ENCODE measurements at regions not wholly inside any gene's neighbourhood (a gene's known extent, or its start where the extent isn't known, plus 50 kb on each side); places are given as distances from the start of the nearest gene placed in this dataset.

- no peak overlapping the region for H3K4me3 ChIP-seq (ENCODE audit: low read depth in 1 of 5, low read length in 5 of 5)
- H3K4me1 ChIP-seq (ENCODE audit: control insufficient read depth in 5 of 5, insufficient read depth in 5 of 5, low read length in 5 of 5), result no peaks in the 10 kb centered on the region
- H3K36me3 ChIP-seq (ENCODE audit: control insufficient read depth in 5 of 5, insufficient read depth in 5 of 5, low read length in 5 of 5), result no peaks in the 10 kb centered on the region
- H3K27me3 ChIP-seq (ENCODE audit: control insufficient read depth in 5 of 5, insufficient read depth in 4 of 5, low read length in 5 of 5), result peaks cover 0 to under 1% (median 0%) of the 10 kb centered on the region in 5 donors
- no peaks in the 10 kb centered on the region for H3K9me3 ChIP-seq (ENCODE audit: control insufficient read depth in 5 of 5, low read length in 5 of 5)
- no peak overlapping the region for H3K9ac ChIP-seq (ENCODE audit: low read length in 5 of 5)
- no peak overlapping the region for H3K27ac ChIP-seq (ENCODE audit: low read depth, low read length)
Measured at GRCh38 chr11:29312812-29313211, 704.0 kb downstream of the KCNA4 start.

DNA sequence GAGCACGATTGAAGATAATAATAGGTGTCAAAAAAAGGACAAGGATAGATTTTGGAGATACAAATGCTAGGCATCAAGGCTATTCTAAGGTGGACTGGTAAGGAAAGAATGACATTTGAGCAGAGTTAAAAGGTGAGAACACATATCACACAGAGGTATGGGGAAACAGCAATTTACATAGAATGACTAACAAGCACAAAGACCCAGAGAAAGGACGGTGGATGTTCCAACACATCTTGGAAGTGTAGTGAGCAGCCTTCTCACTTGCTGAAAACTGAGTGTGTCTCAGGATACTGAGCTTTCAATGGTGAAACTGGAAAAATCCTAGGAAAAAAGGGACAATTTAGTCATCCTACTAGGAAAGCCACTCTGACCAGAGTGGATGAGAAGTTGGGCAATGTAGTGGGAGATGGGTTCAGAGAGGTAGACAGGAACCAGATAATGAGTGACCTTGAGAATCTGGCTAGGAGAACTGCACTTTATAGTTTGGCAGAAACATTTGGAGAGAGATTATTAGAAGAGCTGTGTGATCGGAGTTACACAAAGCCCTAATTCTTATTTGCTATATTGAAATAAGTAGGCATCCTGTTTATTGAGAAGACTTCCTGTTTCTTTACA, 706.0 kb downstream of the KCNA4 start:
- no peak overlapping the region for H3K4me3 ChIP-seq (ENCODE audit: low read depth in 1 of 5, low read length in 5 of 5)
- no peak overlapping the region for H3K27ac ChIP-seq (ENCODE audit: low read depth, low read length)
- no peaks in the 10 kb centered on the region for H3K4me1 ChIP-seq (ENCODE audit: control insufficient read depth in 5 of 5, insufficient read depth in 5 of 5, low read length in 5 of 5)
- H3K9ac ChIP-seq (ENCODE audit: low read length in 5 of 5), result no peak overlapping the region
- no peaks in the 10 kb centered on the region for H3K36me3 ChIP-seq (ENCODE audit: control insufficient read depth in 5 of 5, insufficient read depth in 5 of 5, low read length in 5 of 5)
- H3K9me3 ChIP-seq (ENCODE audit: control insufficient read depth in 5 of 5, low read length in 5 of 5), result no peaks in the 10 kb centered on the region
- peaks cover 0 to 4% (median 0%) of the 10 kb centered on the region in 5 donors for H3K27me3 ChIP-seq (ENCODE audit: control insufficient read depth in 5 of 5, insufficient read depth in 4 of 5, low read length in 5 of 5)

DNA sequence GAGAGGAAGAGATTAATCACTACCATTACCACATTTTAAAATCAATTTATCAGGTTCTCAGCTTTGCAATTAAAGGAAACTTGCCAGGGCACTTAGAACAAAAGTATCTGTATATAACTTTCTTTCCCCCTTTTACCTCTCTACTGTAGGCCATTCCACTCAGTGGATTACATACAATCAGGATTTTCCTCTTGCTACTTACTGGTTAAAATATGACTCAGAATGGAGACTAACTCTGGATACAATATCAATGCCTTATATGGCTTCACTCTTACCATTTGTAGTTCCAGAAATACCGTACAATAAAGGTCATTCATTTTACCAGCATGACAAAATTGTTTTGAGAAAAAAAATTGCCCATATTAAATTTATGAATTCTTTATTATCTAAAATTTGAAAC, 706.8 kb downstream of the KCNA4 start:
- no peaks in the 10 kb centered on the region for H3K4me1 ChIP-seq (ENCODE audit: control insufficient read depth in 5 of 5, insufficient read depth in 5 of 5, low read length in 5 of 5)
- H3K9me3 ChIP-seq (ENCODE audit: control insufficient read depth in 5 of 5, low read length in 5 of 5), result no peaks in the 10 kb centered on the region
- no peaks in the 10 kb centered on the region for H3K36me3 ChIP-seq (ENCODE audit: control insufficient read depth in 5 of 5, insufficient read depth in 5 of 5, low read length in 5 of 5)
- peaks cover 0 to 4% (median 0%) of the 10 kb centered on the region in 5 donors for H3K27me3 ChIP-seq (ENCODE audit: control insufficient read depth in 5 of 5, insufficient read depth in 4 of 5, low read length in 5 of 5)
- H3K27ac ChIP-seq (ENCODE audit: low read depth, low read length), result no peak overlapping the region
- H3K9ac ChIP-seq (ENCODE audit: low read length in 5 of 5), result no peak overlapping the region
- no peak overlapping the region for H3K4me3 ChIP-seq (ENCODE audit: low read depth in 1 of 5, low read length in 5 of 5)

DNA sequence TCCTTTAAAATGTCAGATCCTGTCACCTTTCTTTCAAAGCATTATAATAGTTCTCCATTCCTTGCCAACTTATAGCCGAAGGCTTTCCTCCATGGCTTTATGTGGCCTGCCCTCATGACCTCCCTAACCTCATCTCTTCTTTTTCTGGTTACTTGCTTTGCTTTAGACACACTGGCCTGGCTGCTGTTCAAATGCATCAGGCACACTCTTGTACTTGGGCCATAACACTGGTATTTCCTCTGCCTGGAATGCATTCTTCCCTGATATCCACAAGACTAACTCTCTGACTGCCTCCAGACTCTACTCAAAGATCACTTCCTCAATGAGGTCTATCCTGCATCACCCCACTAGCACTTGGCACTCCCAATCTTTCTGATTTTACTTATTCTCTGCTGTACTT, 710.3 kb downstream of the KCNA4 start:
- peaks cover 0 to 4% (median 0%) of the 10 kb centered on the region in 5 donors for H3K27me3 ChIP-seq (ENCODE audit: control insufficient read depth in 5 of 5, insufficient read depth in 4 of 5, low read length in 5 of 5)
- no peaks in the 10 kb centered on the region for H3K36me3 ChIP-seq (ENCODE audit: control insufficient read depth in 5 of 5, insufficient read depth in 5 of 5, low read length in 5 of 5)
- H3K27ac ChIP-seq (ENCODE audit: low read depth, low read length), result no peak overlapping the region
- no peak overlapping the region for H3K9ac ChIP-seq (ENCODE audit: low read length in 5 of 5)
- no peaks in the 10 kb centered on the region for H3K4me1 ChIP-seq (ENCODE audit: control insufficient read depth in 5 of 5, insufficient read depth in 5 of 5, low read length in 5 of 5)
- no peak overlapping the region for H3K4me3 ChIP-seq (ENCODE audit: low read depth in 1 of 5, low read length in 5 of 5)
- H3K9me3 ChIP-seq (ENCODE audit: control insufficient read depth in 5 of 5, low read length in 5 of 5), result no peaks in the 10 kb centered on the region

DNA sequence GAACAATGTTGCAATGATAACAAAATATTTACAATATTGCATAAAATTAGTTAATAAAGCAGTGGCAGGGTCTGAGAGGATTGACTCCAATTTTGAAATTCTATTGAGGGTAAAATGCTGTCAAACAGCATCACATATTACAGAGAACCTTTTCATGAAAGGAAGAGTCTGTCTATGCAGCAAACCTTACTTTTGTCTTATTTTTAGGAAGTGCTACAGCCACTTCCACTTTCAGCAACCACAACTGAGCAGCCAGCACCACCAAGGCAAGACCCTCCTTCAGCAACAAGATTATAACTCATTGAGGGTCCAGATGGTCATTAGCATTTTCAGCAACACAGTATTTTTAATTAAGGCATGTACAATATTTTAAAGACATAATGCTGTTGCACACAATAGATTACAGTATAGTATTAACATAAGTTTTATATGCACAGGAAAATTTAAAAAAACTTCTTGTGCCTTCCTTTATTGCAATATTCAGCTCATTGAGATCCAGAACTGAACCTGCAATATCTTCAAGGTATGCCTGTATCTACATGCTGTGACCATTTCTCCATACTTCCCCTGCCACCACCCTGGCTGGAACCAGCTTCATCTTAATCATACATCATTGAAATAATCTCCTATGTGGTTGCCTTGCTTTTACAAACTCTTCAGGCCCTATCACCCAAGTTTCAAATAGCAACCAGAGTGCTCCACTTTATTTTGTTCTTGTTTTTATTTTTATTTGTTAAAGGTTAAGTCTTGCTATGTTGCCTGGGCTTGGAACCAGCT, 711.2 kb downstream of the KCNA4 start:
- no peaks in the 10 kb centered on the region for H3K9me3 ChIP-seq (ENCODE audit: control insufficient read depth in 5 of 5, low read length in 5 of 5)
- H3K27me3 ChIP-seq (ENCODE audit: control insufficient read depth in 5 of 5, insufficient read depth in 4 of 5, low read length in 5 of 5), result peaks cover 0 to 4% (median 0%) of the 10 kb centered on the region in 5 donors
- no peak overlapping the region for H3K4me3 ChIP-seq (ENCODE audit: low read depth in 1 of 5, low read length in 5 of 5)
- H3K4me1 ChIP-seq (ENCODE audit: control insufficient read depth in 5 of 5, insufficient read depth in 5 of 5, low read length in 5 of 5), result no peaks in the 10 kb centered on the region
- H3K9ac ChIP-seq (ENCODE audit: low read length in 5 of 5), result no peak overlapping the region
- H3K27ac ChIP-seq (ENCODE audit: low read depth, low read length), result no peak overlapping the region
- H3K36me3 ChIP-seq (ENCODE audit: control insufficient read depth in 5 of 5, insufficient read depth in 5 of 5, low read length in 5 of 5), result no peaks in the 10 kb centered on the region

DNA sequence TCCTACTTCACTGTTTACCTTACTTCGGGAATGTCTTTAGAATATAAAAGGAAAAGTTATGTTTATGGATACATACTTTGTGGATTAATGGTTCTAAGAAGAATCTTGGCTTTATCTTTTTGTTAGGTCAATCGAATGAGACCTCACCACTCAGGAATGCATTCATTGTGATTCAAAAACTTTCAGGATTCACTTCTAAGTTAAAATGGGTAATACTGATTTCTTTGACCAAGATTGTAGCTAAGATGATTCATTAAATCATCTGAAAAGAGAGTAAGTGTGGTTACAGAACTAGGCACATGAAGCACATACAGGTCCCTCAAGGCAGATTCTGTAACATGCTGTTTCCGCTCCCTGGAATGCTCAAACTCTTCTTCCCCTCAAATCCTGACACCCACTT, 716.4 kb downstream of the KCNA4 start:
- no peaks in the 10 kb centered on the region for H3K9me3 ChIP-seq (ENCODE audit: control insufficient read depth in 5 of 5, low read length in 5 of 5)
- no peaks in the 10 kb centered on the region for H3K4me1 ChIP-seq (ENCODE audit: control insufficient read depth in 5 of 5, insufficient read depth in 5 of 5, low read length in 5 of 5)
- no peaks in the 10 kb centered on the region for H3K36me3 ChIP-seq (ENCODE audit: control insufficient read depth in 5 of 5, insufficient read depth in 5 of 5, low read length in 5 of 5)
- no peak overlapping the region for H3K9ac ChIP-seq (ENCODE audit: low read length in 5 of 5)
- no peak overlapping the region for H3K4me3 ChIP-seq (ENCODE audit: low read depth in 1 of 5, low read length in 5 of 5)
- no peaks in the 10 kb centered on the region for H3K27me3 ChIP-seq (ENCODE audit: control insufficient read depth in 5 of 5, insufficient read depth in 4 of 5, low read length in 5 of 5)
- no peak overlapping the region for H3K27ac ChIP-seq (ENCODE audit: low read depth, low read length)

DNA sequence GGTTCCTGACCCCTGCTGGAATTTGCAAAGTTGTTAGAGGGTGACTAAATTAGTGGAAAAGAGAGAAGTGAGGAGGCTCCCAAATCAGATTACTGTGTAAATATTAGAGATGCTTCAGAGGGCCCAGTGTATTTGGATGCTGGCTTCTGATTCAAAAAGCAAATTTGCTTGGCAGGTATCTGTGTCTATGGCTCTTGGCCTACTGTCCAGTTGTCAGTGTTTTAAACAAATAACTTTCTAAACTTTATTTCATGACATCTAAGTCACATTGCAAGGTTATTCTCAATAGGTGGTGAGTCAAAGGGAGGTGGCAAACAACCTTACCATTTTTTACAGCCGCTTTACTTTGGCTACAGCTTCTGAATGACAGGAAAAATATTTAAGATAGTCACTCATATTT, 720.1 kb downstream of the KCNA4 start:
- Histone ChIP-seq H3K27me3 (ENCODE audit: control insufficient read depth in 5 of 5, insufficient read depth in 4 of 5, low read length in 5 of 5) (no peaks in the 10 kb centered on the region), H3K27ac (ENCODE audit: low read depth, low read length) (no peak overlapping the region), H3K9ac (ENCODE audit: low read length in 5 of 5) (no peak overlapping the region), H3K4me3 (ENCODE audit: low read depth in 1 of 5, low read length in 5 of 5) (no peak overlapping the region), H3K36me3 (ENCODE audit: control insufficient read depth in 5 of 5, insufficient read depth in 5 of 5, low read length in 5 of 5) (no peaks in the 10 kb centered on the region), H3K9me3 (ENCODE audit: control insufficient read depth in 5 of 5, low read length in 5 of 5) (no peaks in the 10 kb centered on the region), H3K4me1 (ENCODE audit: control insufficient read depth in 5 of 5, insufficient read depth in 5 of 5, low read length in 5 of 5) (no peaks in the 10 kb centered on the region)

DNA sequence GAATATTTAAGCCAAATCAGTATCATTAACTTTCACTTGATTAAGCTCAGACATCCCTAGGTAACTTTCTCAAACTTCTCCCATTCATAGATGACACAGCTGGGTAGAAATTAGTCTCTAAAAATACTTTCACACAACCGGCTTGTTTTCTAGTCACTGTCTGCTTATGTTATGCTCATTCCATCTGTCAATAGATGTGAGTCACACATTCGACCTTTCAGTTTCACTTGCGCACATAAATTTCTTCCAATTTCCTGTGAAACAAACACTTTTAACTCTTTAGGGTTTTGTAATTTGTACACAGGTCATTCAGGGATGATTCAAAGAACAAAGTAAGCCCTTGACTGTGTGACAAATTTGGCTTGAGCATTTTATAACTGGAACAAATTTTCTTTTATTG, 723.0 kb downstream of the KCNA4 start:
- Histone ChIP-seq H3K4me3 (ENCODE audit: low read depth in 1 of 5, low read length in 5 of 5) (no peak overlapping the region), H3K4me1 (ENCODE audit: control insufficient read depth in 5 of 5, insufficient read depth in 5 of 5, low read length in 5 of 5) (no peaks in the 10 kb centered on the region), H3K36me3 (ENCODE audit: control insufficient read depth in 5 of 5, insufficient read depth in 5 of 5, low read length in 5 of 5) (no peaks in the 10 kb centered on the region), H3K9ac (ENCODE audit: low read length in 5 of 5) (no peak overlapping the region), H3K9me3 (ENCODE audit: control insufficient read depth in 5 of 5, low read length in 5 of 5) (no peaks in the 10 kb centered on the region), H3K27me3 (ENCODE audit: control insufficient read depth in 5 of 5, insufficient read depth in 4 of 5, low read length in 5 of 5) (no peaks in the 10 kb centered on the region), H3K27ac (ENCODE audit: low read depth, low read length) (no peak overlapping the region)

GRCh38 chr11:29282088-29282487, 734.7 kb downstream of the KCNA4 start:
- H3K36me3 ChIP-seq (ENCODE audit: control insufficient read depth in 5 of 5, insufficient read depth in 5 of 5, low read length in 5 of 5), result no peaks in the 10 kb centered on the region
- H3K27me3 ChIP-seq (ENCODE audit: control insufficient read depth in 5 of 5, insufficient read depth in 4 of 5, low read length in 5 of 5), result no peaks in the 10 kb centered on the region
- H3K4me1 ChIP-seq (ENCODE audit: control insufficient read depth in 5 of 5, insufficient read depth in 5 of 5, low read length in 5 of 5), result no peaks in the 10 kb centered on the region
- no peaks in the 10 kb centered on the region for H3K9me3 ChIP-seq (ENCODE audit: control insufficient read depth in 5 of 5, low read length in 5 of 5)
- H3K27ac ChIP-seq (ENCODE audit: low read depth, low read length), result no peak overlapping the region
- no peak overlapping the region for H3K4me3 ChIP-seq (ENCODE audit: low read depth in 1 of 5, low read length in 5 of 5)
- no peak overlapping the region for H3K9ac ChIP-seq (ENCODE audit: low read length in 5 of 5)

DNA sequence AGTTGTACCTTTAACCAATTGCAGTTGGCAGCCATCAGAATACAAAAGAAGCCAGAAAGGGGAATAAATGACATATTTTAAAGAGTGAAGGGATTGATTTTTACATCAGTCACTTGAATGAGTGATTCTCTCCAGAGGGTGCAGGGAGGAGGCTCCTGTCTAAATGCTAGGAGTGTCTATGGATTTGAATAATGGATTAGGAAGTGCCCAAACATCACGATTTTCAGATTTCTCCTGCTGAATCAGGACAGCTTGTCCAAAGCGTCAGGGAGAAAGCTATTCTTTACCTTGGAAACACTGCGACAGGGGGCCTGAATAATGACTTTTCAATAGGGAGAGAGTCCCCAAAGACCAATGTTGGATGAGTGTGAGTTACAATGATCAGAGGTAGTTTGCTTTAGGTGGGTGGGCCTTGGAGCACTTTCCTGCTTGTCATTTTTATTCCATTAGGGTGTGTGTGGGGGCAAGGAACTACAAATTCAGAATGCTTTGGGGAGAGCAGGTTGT, 735.5 kb downstream of the KCNA4 start:
- no peaks in the 10 kb centered on the region for H3K9me3 ChIP-seq (ENCODE audit: control insufficient read depth in 5 of 5, low read length in 5 of 5)
- no peak overlapping the region for H3K9ac ChIP-seq (ENCODE audit: low read length in 5 of 5)
- no peak overlapping the region for H3K27ac ChIP-seq (ENCODE audit: low read depth, low read length)
- H3K4me1 ChIP-seq (ENCODE audit: control insufficient read depth in 5 of 5, insufficient read depth in 5 of 5, low read length in 5 of 5), result no peaks in the 10 kb centered on the region
- no peaks in the 10 kb centered on the region for H3K36me3 ChIP-seq (ENCODE audit: control insufficient read depth in 5 of 5, insufficient read depth in 5 of 5, low read length in 5 of 5)
- H3K4me3 ChIP-seq (ENCODE audit: low read depth in 1 of 5, low read length in 5 of 5), result no peak overlapping the region
- H3K27me3 ChIP-seq (ENCODE audit: control insufficient read depth in 5 of 5, insufficient read depth in 4 of 5, low read length in 5 of 5), result no peaks in the 10 kb centered on the region

All from subcutaneous abdominal adipose tissue (tissue), 5 donors.